GM12878 (cell line): ENCODE measurements at regions not wholly inside any gene's neighbourhood (a gene's known extent, or its start where the extent isn't known, plus 50 kb on each side); places are given as distances from the start of the nearest gene placed in this dataset.

Source experiments
- ATAC-seq: fragments of 200-7000 bp; cut with Tn5 transposase; 3 replicates; pipeline ENCODE4 v1.9.1; 2020; ENCODE audit warnings: mild to moderate bottlenecking, moderate library complexity
- BruUV-seq: library from RNA; stranded (reverse); fragments of 400-500 nt; replicated peaks from 2 replicates; lab custom pipeline; 2021; lab: Mats Ljungman, UMichigan
- CTCF ChIA-PET: fragments of 300-600 bp; sonication (Branson Sonifier 250); formaldehyde crosslinking; extraction: SDS; loops from one replicate; lab custom pipeline; 2021; ENCODE audit warnings: inconsistent platforms; lab: Yijun Ruan, JAX
- POLR2A ChIA-PET: fragments of 350-600 bp; formaldehyde crosslinking; extraction: SDS; loops from one replicate; lab custom pipeline; 2021; ENCODE audit warnings: inconsistent platforms; lab: Charles Lee
- RAD21 ChIA-PET: fragments of 300-600 bp; sonication (Branson Sonifier 250); formaldehyde crosslinking; loops from one replicate; lab custom pipeline; 2023; ENCODE audit warnings: antibody characterized with exemption; ENCODE audit not compliant: unreplicated experiment; lab: Charles Lee
- SMC1A ChIA-PET: fragments of 300-600 bp; sonication (Branson Sonifier 250); formaldehyde crosslinking; loops from one replicate; lab custom pipeline; 2023; ENCODE audit not compliant: unreplicated experiment, uncharacterized antibody; lab: Charles Lee
- DNase-seq: peaks from one replicate; pipeline ENCODE4 v3.0.0-alpha.2; 2011; ENCODE audit warnings: low read depth, low spot score
- FAIRE-seq: peaks from 3 replicates; lab custom pipeline; 2011; peaks lifted over from hg19 to GRCh38; lab: Jason Lieb, UNC
- H2AFZ ChIP-seq: 2 replicates; pipeline ENCODE4 v1.6.0; 2011; ENCODE audit warnings: low read depth, low read length, control low read depth; ENCODE audit not compliant: control insufficient read depth
- H3K27ac ChIP-seq: 2 replicates; pipeline ENCODE4 v1.5.1; 2011; ENCODE audit warnings: control low read depth; ENCODE audit not compliant: control insufficient read depth, insufficient read depth
- H3K27me3 ChIP-seq, 2 experiments: replicated peaks in 1 of 2; 2 replicates each; pipeline versions ENCODE4 v1.6.0 to v1.6.1; 2011; ENCODE audit warnings: low read length in 1 of 2; ENCODE audit not compliant: control insufficient read depth in 2 of 2, insufficient read depth in 2 of 2
- H3K36me3 ChIP-seq, 2 experiments: 2 replicates each; pipeline ENCODE4 v1.5.1; 2011; ENCODE audit warnings: low read length in 1 of 2; ENCODE audit not compliant: control insufficient read depth in 2 of 2, insufficient read depth in 2 of 2
- H3K4me1 ChIP-seq: 2 replicates; pipeline ENCODE4 v1.6.1; 2011; ENCODE audit warnings: mild to moderate bottlenecking, low read length, moderate library complexity, mixed read lengths; ENCODE audit not compliant: control insufficient read depth, insufficient read depth
- H3K4me2 ChIP-seq: 2 replicates; pipeline ENCODE4 v1.6.0; 2011; ENCODE audit warnings: control low read depth; ENCODE audit not compliant: control insufficient read depth, insufficient read depth
- H3K4me3 ChIP-seq: fragments of 200-600 bp; sonication (generic); 2 replicates; pipeline ENCODE4 v1.5.1; 2016
- H3K79me2 ChIP-seq: 2 replicates; pipeline ENCODE4 v1.6.0; 2011; ENCODE audit warnings: low read length; ENCODE audit not compliant: control insufficient read depth, insufficient read depth
- H3K9ac ChIP-seq: 2 replicates; pipeline ENCODE4 v1.8.0; 2011; ENCODE audit warnings: low read length, control low read depth, mixed read lengths; ENCODE audit not compliant: control insufficient read depth, insufficient read depth
- H3K9me3 ChIP-seq: replicated peaks from 3 replicates; pipeline ENCODE4 v1.5.1; 2011; ENCODE audit warnings: mild to moderate bottlenecking, low read length; ENCODE audit not compliant: control insufficient read depth, insufficient read depth
- H4K20me1 ChIP-seq: 2 replicates; pipeline ENCODE4 v1.6.0; 2011; ENCODE audit not compliant: control insufficient read depth, insufficient read depth
- ATF7 ChIP-seq: fragments of 450-650 bp; IDR thresholded peaks from 2 replicates; pipeline ENCODE4 v1.6.1; 2016; ENCODE audit warnings: low read depth, mild to moderate bottlenecking
- BCL11A ChIP-seq: IDR thresholded peaks from 2 replicates; pipeline ENCODE4 v1.6.1; 2011; ENCODE audit warnings: low read depth, low read length
- E2F8 ChIP-seq: fragments of 450-650 bp; IDR thresholded peaks from 2 replicates; pipeline ENCODE4 v1.6.1; 2018; ENCODE audit warnings: mild to moderate bottlenecking, low read depth, moderate library complexity; ENCODE audit not compliant: partially characterized antibody
- FOXK2 ChIP-seq: fragments of 450-650 bp; IDR thresholded peaks from 2 replicates; pipeline ENCODE4 v1.6.1; 2017; ENCODE audit warnings: mild to moderate bottlenecking, moderate library complexity
- MEF2A ChIP-seq: IDR thresholded peaks from 2 replicates; pipeline ENCODE4 v1.6.1; 2011; ENCODE audit warnings: low read depth, mild to moderate bottlenecking, low read length, moderate library complexity; ENCODE audit not compliant: insufficient read depth
- MTA3 ChIP-seq: IDR thresholded peaks from 2 replicates; pipeline ENCODE4 v1.6.1; 2012; ENCODE audit warnings: low read length, inconsistent platforms, borderline replicate concordance
- NFIC ChIP-seq: IDR thresholded peaks from 2 replicates; pipeline ENCODE4 v1.6.1; 2012; ENCODE audit warnings: low read depth, mild to moderate bottlenecking, inconsistent platforms, low read length, moderate library complexity
- NRF1 ChIP-seq: conservative IDR thresholded peaks from 2 replicates; pipeline ENCODE4 v1.6.1; 2011; ENCODE audit warnings: mild to moderate bottlenecking, low read depth, low read length, improper control_type of control experiment
- RBBP5 ChIP-seq: fragments of 200-600 bp; sonication (generic); conservative IDR thresholded peaks from 2 replicates; pipeline ENCODE4 v1.6.1; 2016
- SKIL ChIP-seq: fragments of 450-650 bp; IDR thresholded peaks from 2 replicates; pipeline ENCODE4 v1.6.1; 2017; ENCODE audit warnings: mild to moderate bottlenecking, low read depth, inconsistent platforms; ENCODE audit not compliant: poor library complexity, severe bottlenecking
- SMARCA5 ChIP-seq: fragments of 450-650 bp; IDR thresholded peaks from 2 replicates; pipeline ENCODE4 v1.6.1; 2017; ENCODE audit warnings: mild to moderate bottlenecking
- SP1 ChIP-seq: IDR thresholded peaks from one replicate; pipeline ENCODE4 v1.6.1; 2011; ENCODE audit warnings: low read depth, low read length
- SUZ12 ChIP-seq: fragments of 200-600 bp; sonication (generic); IDR thresholded peaks from one replicate; pipeline ENCODE4 v1.6.1; 2018; ENCODE audit warnings: antibody characterized with exemption, mild to moderate bottlenecking; ENCODE audit not compliant: unreplicated experiment
- TARDBP ChIP-seq: IDR thresholded peaks from 2 replicates; pipeline ENCODE4 v1.6.1; 2016; ENCODE audit warnings: borderline replicate concordance
- TCF3 ChIP-seq: IDR thresholded peaks from 2 replicates; pipeline ENCODE4 v1.6.1; 2012; ENCODE audit warnings: low read depth, mild to moderate bottlenecking, low read length, borderline replicate concordance; ENCODE audit not compliant: insufficient read depth
- YY1 ChIP-seq: IDR thresholded peaks from 2 replicates; pipeline ENCODE4 v1.6.1; 2011; ENCODE audit warnings: low read depth, mild to moderate bottlenecking, low read length
- ZNF274 ChIP-seq: IDR thresholded peaks from one replicate; pipeline ENCODE4 v1.8.0; 2011; ENCODE audit not compliant: insufficient read length, insufficient read depth
- ZNF592 ChIP-seq: fragments of 450-650 bp; IDR thresholded peaks from 2 replicates; pipeline ENCODE4 v1.6.1; 2017; ENCODE audit warnings: mild to moderate bottlenecking, moderate library complexity
- WGBS: methylation state at CpG from one replicate; pipeline ENCODE4 v1.1.6; 2016; ENCODE audit warnings: low lambda C conversion rate; ENCODE audit not compliant: insufficient replicate concordance, insufficient coverage; ENCODE audit errors: missing lambda C conversion rate; 5-methylcytosine and 5-hydroxymethylcytosine counted together
- in situ Hi-C: fragments of 300-500 bp; cut with MboI; formaldehyde crosslinking; loops from 9 replicates; pipeline ENCODE4 v1.14.3; 2018; ENCODE audit warnings: mixed read lengths
- intact Hi-C: fragments of 100-400 bp; cut with micrococcal nuclease; formaldehyde crosslinking; loops from one replicate; pipeline ENCODE4 v1.14.2; 2022; ENCODE audit not compliant: unreplicated experiment

- no peak for ATAC-seq
Observed at GRCh38 chr18:10316778-10317177, 137.7 kb upstream of the APCDD1 start.

More at GRCh38 chr18:10316778-10317177, 137.7 kb upstream of the APCDD1 start:
- no peak overlapping the region for H2AFZ ChIP-seq
- intact Hi-C loops: no loop called here
- FAIRE-seq (no peak), DNase-seq (no peak)
- 30% methylated on average over 7 of the region's 7 CpGs for WGBS
- in situ Hi-C loops: loop anchor here (25.0 kb wide), 1 partner anchor 1479 kb away; no protein-coding TSS in a partner anchor
- no TSS peak for BruUV-seq
- CTCF ChIA-PET: interaction anchor here (0.6 kb wide), 1 partner anchor 1598 kb away, joined by 4 read pairs; no protein-coding TSS in a partner anchor
- no peak overlapping the region for H3K4me2 ChIP-seq
- H3K27ac ChIP-seq: no peak overlapping the region
- no peaks in the 10 kb centered on the region for H3K36me3 ChIP-seq
- peaks cover 0 to 2% of the 10 kb centered on the region in 2 experiments; a peak in 1 of 4 replicates for H3K27me3 ChIP-seq
- H3K9me3 ChIP-seq: no peaks in the 10 kb centered on the region
- no peaks in the 10 kb centered on the region for H4K20me1 ChIP-seq
- POLR2A ChIA-PET: no interaction called here
- H3K79me2 ChIP-seq: no peaks in the 10 kb centered on the region
- H3K4me1 ChIP-seq: no peaks in the 10 kb centered on the region
- SMC1A ChIA-PET: no interaction called here
- RAD21 ChIA-PET: no interaction called here
- TF ChIP-seq NFIC (no peak), NRF1 (no peak), ZNF592 (no peak), TCF3 (no peak), MTA3 (no peak), RBBP5 (no peak), SKIL (no peak), YY1 (no peak), ZNF274 (no peak), SMARCA5 (no peak), BCL11A (no peak), E2F8 (no peak), TARDBP (no peak), SP1 (no peak), MEF2A (no peak), SUZ12 (no peak), ATF7 (no peak), FOXK2 (no peak)
- H3K4me3 ChIP-seq: no peak overlapping the region
- no peak overlapping the region for H3K9ac ChIP-seq
